GM19025 (cell line): ENCODE measurements at regions not wholly inside any gene's neighbourhood (a gene's known extent, or its start where the extent isn't known, plus 50 kb on each side); places are given as distances from the start of the nearest gene placed in this dataset.
"Not testable (repeated sequence)": the region's sequence is repeated elsewhere in the genome, so short reads cannot be mapped to it uniquely, and the experiment has no call there.

Source experiments
- ATAC-seq: cut with Tn5 transposase; IDR thresholded peaks from one replicate; pipeline ENCODE4 v1.9.1; 2021; ENCODE audit warnings: mild to moderate bottlenecking, low read depth, moderate library complexity; ENCODE audit not compliant: unreplicated experiment

- no peak for ATAC-seq
Measured at GRCh38 chr18:78410094-78410786, 569.4 kb upstream of the SALL3 start.

- no peak for ATAC-seq
Measured at GRCh38 chr18:78411539-78411938, 568.1 kb upstream of the SALL3 start.

- ATAC-seq: no peak
Measured at GRCh38 chr18:78414302-78414701, 565.3 kb upstream of the SALL3 start.

GRCh38 chr18:78416853-78417252, 562.8 kb upstream of the SALL3 start:
- ATAC-seq: no peak

- no peak for ATAC-seq
Measured at GRCh38 chr18:78418379-78418778, 561.2 kb upstream of the SALL3 start.

- no peak for ATAC-seq
Measured at GRCh38 chr18:78419171-78419570, 560.4 kb upstream of the SALL3 start.

GRCh38 chr18:78420116-78420515, 559.5 kb upstream of the SALL3 start:
- ATAC-seq: no peak

- ATAC-seq: no peak
Measured at GRCh38 chr18:78421392-78421791, 558.2 kb upstream of the SALL3 start.

GRCh38 chr18:78422336-78422735, 557.3 kb upstream of the SALL3 start:
- ATAC-seq: no peak

- no peak for ATAC-seq
Measured at GRCh38 chr18:78423811-78424210, 555.8 kb upstream of the SALL3 start.

- no peak for ATAC-seq
Measured at GRCh38 chr18:78424403-78425018, 555.1 kb upstream of the SALL3 start.

- no peak for ATAC-seq
Measured at GRCh38 chr18:78425019-78425412, 554.6 kb upstream of the SALL3 start.

GRCh38 chr18:78427081-78427480, 552.5 kb upstream of the SALL3 start:
- ATAC-seq: no peak

- ATAC-seq: no peak
Measured at GRCh38 chr18:78429127-78430108, 550.2 kb upstream of the SALL3 start.

GRCh38 chr18:78430131-78430758, 549.4 kb upstream of the SALL3 start:
- ATAC-seq: no peak

GRCh38 chr18:78431606-78432005, 548.0 kb upstream of the SALL3 start:
- no peak for ATAC-seq

- ATAC-seq: no peak
Measured at GRCh38 chr18:78433562-78433961, 546.1 kb upstream of the SALL3 start.

GRCh38 chr18:78436110-78436509, 543.5 kb upstream of the SALL3 start:
- no peak for ATAC-seq

- ATAC-seq: not testable (repeated sequence)
Measured at GRCh38 chr18:78438235-78438634, 541.4 kb upstream of the SALL3 start.

- no peak for ATAC-seq
Measured at GRCh38 chr18:78445880-78446279, 533.7 kb upstream of the SALL3 start.

- no peak for ATAC-seq
Measured at GRCh38 chr18:78447211-78447610, 532.4 kb upstream of the SALL3 start.
